ENCODE measurements at regions not wholly inside any gene's neighbourhood (a gene's known extent, or its start where the extent isn't known, plus 50 kb on each side); places are given as distances from the start of the nearest gene placed in this dataset.
A peak's percentile ranks its signal among the peaks of the same experiment; 100 is the strongest.

- no peak overlapping the region for H3K4me3 ChIP-seq
- DNase-seq (no peak), ATAC-seq (no peak)
- H3K27ac ChIP-seq, result no peak overlapping the region
- H3K27me3 ChIP-seq (ENCODE audit: insufficient read depth in 3 of 3, low read length in 2 of 3), result peaks cover 0 to 4% (median 0%) of the 10 kb centered on the region in 3 donors
- intact Hi-C loops (cut with DNase I), result no loop called here
- WGBS, 3 donors, result 93 to 98% (median 94%) methylated on average over 3 of the region's 3 CpGs
- peaks cover 3% of the 10 kb centered on the region for H3K9me3 ChIP-seq
- no peaks in the 10 kb centered on the region for H3K36me3 ChIP-seq (ENCODE audit: insufficient read depth in 1 of 2, low read depth in 1 of 2)
- H3K4me1 ChIP-seq, result no peaks in the 10 kb centered on the region
- TF ChIP-seq CTCF (IDR thresholded peaks at IDR 0.05), result no peak
Observed at GRCh38 chr22:48565901-48566501, 1261.7 kb downstream of the BRD1 start.

GRCh38 chr22:48564995-48565394, 1262.7 kb downstream of the BRD1 start:
- no peak for TF ChIP-seq CTCF (IDR thresholded peaks at IDR 0.05)
- Histone ChIP-seq H3K4me1 (no peaks in the 10 kb centered on the region), H3K36me3 (ENCODE audit: insufficient read depth in 1 of 2, low read depth in 1 of 2) (no peaks in the 10 kb centered on the region), H3K4me3 (no peak overlapping the region), H3K9me3 (no peaks in the 10 kb centered on the region), H3K27me3 (ENCODE audit: insufficient read depth in 3 of 3, low read length in 2 of 3) (peaks cover 0 to 4% (median 0%) of the 10 kb centered on the region in 3 donors), H3K27ac (no peak overlapping the region)
- intact Hi-C loops (cut with DNase I), result no loop called here
- DNase-seq, result peak in 1 of 2 donors; percentile 28
- WGBS, 3 donors, result 76 to 79% (median 79%) methylated on average over 10 of the region's 10 CpGs
- no peak for ATAC-seq

- Histone ChIP-seq H3K27me3 (ENCODE audit: insufficient read depth in 3 of 3, low read length in 2 of 3) (peaks cover 0 to 4% (median 3%) of the 10 kb centered on the region in 3 donors), H3K4me3 (no peak overlapping the region), H3K27ac (no peak overlapping the region), H3K36me3 (ENCODE audit: insufficient read depth in 1 of 2, low read depth in 1 of 2) (no peaks in the 10 kb centered on the region), H3K4me1 (no peaks in the 10 kb centered on the region), H3K9me3 (no peaks in the 10 kb centered on the region)
- intact Hi-C loops (cut with DNase I), result no loop called here
- no peak for ATAC-seq
- WGBS, 3 donors, result 86 to 89% (median 88%) methylated on average over 17 of the region's 17 CpGs
- no peak for TF ChIP-seq CTCF (IDR thresholded peaks at IDR 0.05)
- peak in 1 of 2 donors; percentile 34 for DNase-seq
Observed at GRCh38 chr22:48563966-48564330, 1263.7 kb downstream of the BRD1 start.

- no peaks in the 10 kb centered on the region for H3K36me3 ChIP-seq (ENCODE audit: insufficient read depth in 1 of 2, low read depth in 1 of 2)
- peak in 1 of 2 donors; percentile 54 for DNase-seq
- H3K4me3 ChIP-seq, result no peak overlapping the region
- no peaks in the 10 kb centered on the region for H3K4me1 ChIP-seq
- intact Hi-C loops (cut with DNase I), result no loop called here
- H3K9me3 ChIP-seq, result no peaks in the 10 kb centered on the region
- peaks cover 0 to 4% (median 3%) of the 10 kb centered on the region in 3 donors for H3K27me3 ChIP-seq (ENCODE audit: insufficient read depth in 3 of 3, low read length in 2 of 3)
- no peak for ATAC-seq
- 78 to 82% (median 81%) methylated on average over 30 of the region's 30 CpGs for WGBS, 3 donors
- no peak for TF ChIP-seq CTCF (IDR thresholded peaks at IDR 0.05)
- H3K27ac ChIP-seq, result no peak overlapping the region
Observed at GRCh38 chr22:48563118-48563965, 1264.3 kb downstream of the BRD1 start.

Measured in psoas muscle (tissue), 7 donors.